ENCODE measurements at regions not wholly inside any gene's neighbourhood (a gene's known extent, or its start where the extent isn't known, plus 50 kb on each side); places are given as distances from the start of the nearest gene placed in this dataset.
"Not testable (repeated sequence)": the region's sequence is repeated elsewhere in the genome, so short reads cannot be mapped to it uniquely, and the experiment has no call there.

DNA sequence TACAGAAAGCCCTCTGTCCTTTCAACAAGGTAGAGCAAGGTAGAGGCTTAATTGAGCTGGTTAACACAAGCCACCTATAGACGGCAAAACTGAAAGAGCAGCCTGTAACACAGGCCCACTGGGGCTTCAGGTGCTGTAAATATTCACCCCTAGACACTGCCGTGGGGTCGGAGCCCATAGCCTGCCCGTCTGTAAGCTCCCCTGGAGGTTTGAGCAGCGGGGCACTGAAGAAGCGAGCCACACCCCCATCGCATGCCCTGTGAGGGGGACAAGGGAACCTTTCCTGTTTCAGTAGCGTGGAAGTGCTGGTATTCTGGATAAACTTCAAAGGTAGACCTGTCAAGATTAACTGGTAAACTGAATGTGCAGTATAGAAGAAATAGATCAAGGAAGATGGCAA lies 160.4 kb downstream of the TPBG start:
- no peaks in the 10 kb centered on the region for H3K36me3 ChIP-seq (replicated peaks in 1 of 2; ENCODE audit: control insufficient read depth in 1 of 2, insufficient read depth in 2 of 2, low read length in 2 of 2)
- H3K9me3 Mint-ChIP-seq, result peaks cover 2 to 13% (median 4%) of the 10 kb centered on the region in 7 donors
- intact Hi-C loops (cut with micrococcal nuclease), result no loop called here
- no peak overlapping the region for H3K4me3 Mint-ChIP-seq
- H3K4me1 Mint-ChIP-seq, result no peaks in the 10 kb centered on the region
- no peaks in the 10 kb centered on the region for H3K36me3 Mint-ChIP-seq
- H3K79me2 ChIP-seq (ENCODE audit: insufficient read depth, low read length), result no peaks in the 10 kb centered on the region
- TF ChIP-seq CTCF (IDR thresholded peaks at IDR 0.05), result no peak
- no peak overlapping the region for H3K9ac ChIP-seq (ENCODE audit: insufficient read depth, low read length, poor library complexity, severe bottlenecking)
- peaks cover 0 to 2% of the 10 kb centered on the region in 2 donors for H3K9me3 ChIP-seq (replicated peaks in 1 of 2; ENCODE audit: control insufficient read depth in 1 of 2, insufficient read depth in 1 of 2, low read length in 2 of 2)
- H3K27ac ChIP-seq (ENCODE audit: low read depth in 1 of 2, low read length in 2 of 2), result no peak overlapping the region
- H3K27me3 ChIP-seq (ENCODE audit: control insufficient read depth in 2 of 2, insufficient read depth in 2 of 2, low read length in 2 of 2), result no peaks in the 10 kb centered on the region
- no peak overlapping the region for H3K27ac Mint-ChIP-seq
- no peaks in the 10 kb centered on the region for H4K20me1 ChIP-seq (ENCODE audit: insufficient read depth, low read length)
- no peak overlapping the region for H2AFZ ChIP-seq (ENCODE audit: insufficient read depth, low read depth, low read length, poor library complexity, severe bottlenecking)
- H3K27me3 Mint-ChIP-seq (ENCODE audit: low read depth in 3 of 3), result peaks cover 0 to 3% (median 0%) of the 10 kb centered on the region in 3 donors
- 74% methylated on average over 6 of the region's 8 CpGs for WGBS (ENCODE audit: insufficient coverage)
- H3K4me3 ChIP-seq (replicated peaks in 1 of 3; ENCODE audit: low read depth in 2 of 3, low read length in 3 of 3), result no peak overlapping the region
- no peak for DNase-seq
- no peaks in the 10 kb centered on the region for H3K4me1 ChIP-seq (ENCODE audit: control insufficient read depth in 1 of 2, insufficient read depth in 2 of 2, low read length in 2 of 2)
- H3K4me2 ChIP-seq (replicated peaks; ENCODE audit: extremely low read depth, low read length, poor library complexity, severe bottlenecking), result no peak overlapping the region

GRCh38 chr6:82525775-82526495 lies 162.3 kb downstream of the TPBG start:
- Mint-ChIP-seq H3K27me3 (ENCODE audit: low read depth in 3 of 3) (peaks cover 0 to 3% (median 0%) of the 10 kb centered on the region in 3 donors), H3K36me3 (no peaks in the 10 kb centered on the region), H3K9me3 (peaks cover 1 to 9% (median 4%) of the 10 kb centered on the region in 7 donors), H3K4me3 (no peak overlapping the region), H3K27ac (no peak overlapping the region), H3K4me1 (no peaks in the 10 kb centered on the region)
- no peak for DNase-seq
- no peak overlapping the region for H3K4me2 ChIP-seq (replicated peaks; ENCODE audit: extremely low read depth, low read length, poor library complexity, severe bottlenecking)
- H3K4me1 ChIP-seq (ENCODE audit: control insufficient read depth in 1 of 2, insufficient read depth in 2 of 2, low read length in 2 of 2), result no peaks in the 10 kb centered on the region
- H3K9ac ChIP-seq (ENCODE audit: insufficient read depth, low read length, poor library complexity, severe bottlenecking), result no peak overlapping the region
- no peak for TF ChIP-seq CTCF (IDR thresholded peaks at IDR 0.05)
- no peaks in the 10 kb centered on the region for H3K9me3 ChIP-seq (replicated peaks in 1 of 2; ENCODE audit: control insufficient read depth in 1 of 2, insufficient read depth in 1 of 2, low read length in 2 of 2)
- H2AFZ ChIP-seq (ENCODE audit: insufficient read depth, low read depth, low read length, poor library complexity, severe bottlenecking), result no peak overlapping the region
- no peaks in the 10 kb centered on the region for H3K36me3 ChIP-seq (replicated peaks in 1 of 2; ENCODE audit: control insufficient read depth in 1 of 2, insufficient read depth in 2 of 2, low read length in 2 of 2)
- intact Hi-C loops (cut with micrococcal nuclease), result no loop called here
- H4K20me1 ChIP-seq (ENCODE audit: insufficient read depth, low read length), result no peaks in the 10 kb centered on the region
- H3K79me2 ChIP-seq (ENCODE audit: insufficient read depth, low read length), result no peaks in the 10 kb centered on the region
- H3K27ac ChIP-seq (ENCODE audit: low read depth in 1 of 2, low read length in 2 of 2), result no peak overlapping the region
- H3K27me3 ChIP-seq (ENCODE audit: control insufficient read depth in 2 of 2, insufficient read depth in 2 of 2, low read length in 2 of 2), result no peaks in the 10 kb centered on the region
- H3K4me3 ChIP-seq (replicated peaks in 1 of 3; ENCODE audit: low read depth in 2 of 3, low read length in 3 of 3), result no peak overlapping the region
- 92% methylated on average over 2 of the region's 4 CpGs for WGBS (ENCODE audit: insufficient coverage)

DNA sequence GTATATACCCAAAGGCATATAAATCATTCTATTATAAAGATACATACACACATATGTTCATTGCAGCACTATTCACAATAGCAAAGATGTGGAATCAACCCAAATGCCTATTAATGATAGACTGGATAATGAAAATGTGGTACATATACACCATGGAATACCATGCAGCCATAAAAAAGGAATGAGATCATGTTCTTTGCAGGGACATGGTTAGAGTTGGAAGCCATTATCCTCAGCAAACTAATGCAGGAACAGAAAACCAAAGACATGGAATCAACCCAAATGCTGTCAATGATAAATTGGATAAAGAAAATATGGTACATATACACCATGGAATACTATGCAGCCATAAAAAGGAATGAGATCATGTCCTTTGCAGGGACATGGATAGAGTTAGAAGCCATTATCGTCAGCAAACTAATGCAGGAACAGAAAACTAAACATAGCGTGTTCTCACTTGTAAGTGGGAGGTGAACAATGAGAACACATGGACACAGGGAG lies 166.4 kb downstream of the TPBG start:
- H3K4me3 ChIP-seq (replicated peaks in 1 of 3; ENCODE audit: low read depth in 2 of 3, low read length in 3 of 3); H3K27ac ChIP-seq (ENCODE audit: low read depth in 1 of 2, low read length in 2 of 2); H3K9ac ChIP-seq (ENCODE audit: insufficient read depth, low read length, poor library complexity, severe bottlenecking); H3K4me1 ChIP-seq (ENCODE audit: control insufficient read depth in 1 of 2, insufficient read depth in 2 of 2, low read length in 2 of 2); H3K27me3 Mint-ChIP-seq (ENCODE audit: low read depth in 3 of 3); intact Hi-C loops (cut with micrococcal nuclease); H3K36me3 ChIP-seq (replicated peaks in 1 of 2; ENCODE audit: control insufficient read depth in 1 of 2, insufficient read depth in 2 of 2, low read length in 2 of 2); H3K36me3 Mint-ChIP-seq; H3K4me2 ChIP-seq (replicated peaks; ENCODE audit: extremely low read depth, low read length, poor library complexity, severe bottlenecking); H3K4me3 Mint-ChIP-seq; H4K20me1 ChIP-seq (ENCODE audit: insufficient read depth, low read length); H3K4me1 Mint-ChIP-seq; H3K9me3 ChIP-seq (replicated peaks in 1 of 2; ENCODE audit: control insufficient read depth in 1 of 2, insufficient read depth in 1 of 2, low read length in 2 of 2); DNase-seq; H3K27me3 ChIP-seq (ENCODE audit: control insufficient read depth in 2 of 2, insufficient read depth in 2 of 2, low read length in 2 of 2); H3K27ac Mint-ChIP-seq; H3K79me2 ChIP-seq (ENCODE audit: insufficient read depth, low read length); H2AFZ ChIP-seq (ENCODE audit: insufficient read depth, low read depth, low read length, poor library complexity, severe bottlenecking); H3K9me3 Mint-ChIP-seq: not testable (repeated sequence)
- 100% methylated on average over 2 of the region's 2 CpGs for WGBS (ENCODE audit: insufficient coverage)
